Limb (tissue), 2 donors: ENCODE measurements at regions not wholly inside any gene's neighbourhood (a gene's known extent, or its start where the extent isn't known, plus 50 kb on each side); places are given as distances from the start of the nearest gene placed in this dataset.
"Not testable (repeated sequence)": the region's sequence is repeated elsewhere in the genome, so short reads cannot be mapped to it uniquely, and the experiment has no call there.

Experiments used
- DNase-seq, 2 donors: peaks; one replicate each; pipeline ENCODE4 v3.0.0-alpha.2; 2016; ENCODE audit errors: extremely low spot score in 2 of 2

DNA sequence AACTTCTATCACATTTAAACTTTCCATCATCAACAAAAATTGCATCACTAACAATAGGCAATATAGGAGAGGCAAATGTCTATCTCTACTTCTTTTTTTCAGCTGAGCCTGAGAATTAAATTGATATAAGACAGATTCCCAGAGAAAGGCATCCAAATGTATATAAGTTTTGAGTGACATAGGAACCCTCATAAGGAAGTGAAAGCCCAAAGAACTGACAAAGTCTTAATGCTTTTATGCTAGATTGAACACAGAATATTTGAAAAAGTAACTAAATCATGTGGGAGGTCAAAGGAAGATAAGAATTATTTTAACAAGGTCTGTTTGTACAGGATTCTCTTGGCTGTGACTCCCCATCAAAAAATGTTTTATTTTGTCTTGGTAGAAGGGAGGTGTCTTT is 714.9 kb downstream of the GRXCR1 start:
- DNase-seq, result no peak

DNA sequence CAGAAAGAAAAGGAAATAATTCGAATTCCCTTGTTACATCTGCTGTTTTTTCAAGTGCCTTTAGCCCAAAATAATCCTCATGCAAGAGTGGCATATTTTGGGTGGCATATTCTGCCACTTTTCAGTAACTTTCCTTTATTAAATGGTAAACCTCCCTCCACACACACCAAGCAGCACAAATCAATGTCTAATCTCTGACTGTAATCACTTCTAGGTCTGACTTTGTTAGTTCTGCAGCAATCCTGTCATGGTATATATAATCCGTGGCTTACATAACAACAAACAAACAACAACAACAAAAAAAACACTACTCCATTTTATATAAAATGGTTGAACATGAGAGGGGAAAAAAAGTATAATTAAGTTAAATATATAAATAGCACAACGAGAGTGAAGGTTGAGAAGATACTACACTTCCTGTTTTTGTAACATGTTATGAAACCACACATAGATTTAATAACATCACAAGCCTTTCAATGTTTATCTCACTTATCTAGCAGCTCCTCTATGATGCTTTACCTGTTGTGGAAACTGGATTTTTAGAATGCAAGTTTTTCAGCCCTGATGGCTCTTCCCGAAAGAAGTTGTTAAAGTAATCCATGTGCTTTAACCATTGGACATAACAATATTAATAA is 715.4 kb downstream of the GRXCR1 start:
- no peak for DNase-seq

DNA sequence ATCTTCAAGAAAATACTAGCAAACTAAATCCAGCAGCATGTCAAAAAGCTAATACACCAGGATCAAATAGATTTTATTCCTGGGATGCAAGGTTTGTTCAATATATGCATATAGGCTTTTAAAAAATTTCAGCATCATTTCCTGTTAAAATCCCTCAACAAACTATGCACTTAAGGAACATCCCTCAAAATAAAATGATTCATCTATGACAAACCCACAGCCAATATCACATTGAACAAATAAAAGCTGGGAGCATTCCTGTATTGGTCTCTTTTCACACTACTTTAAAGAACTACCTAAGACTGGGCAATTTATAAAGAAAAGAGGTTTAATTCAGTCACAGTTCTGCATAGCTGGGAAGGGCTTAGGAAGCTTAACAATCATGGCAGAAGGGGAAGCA is 726.7 kb downstream of the GRXCR1 start:
- no peak for DNase-seq

DNA sequence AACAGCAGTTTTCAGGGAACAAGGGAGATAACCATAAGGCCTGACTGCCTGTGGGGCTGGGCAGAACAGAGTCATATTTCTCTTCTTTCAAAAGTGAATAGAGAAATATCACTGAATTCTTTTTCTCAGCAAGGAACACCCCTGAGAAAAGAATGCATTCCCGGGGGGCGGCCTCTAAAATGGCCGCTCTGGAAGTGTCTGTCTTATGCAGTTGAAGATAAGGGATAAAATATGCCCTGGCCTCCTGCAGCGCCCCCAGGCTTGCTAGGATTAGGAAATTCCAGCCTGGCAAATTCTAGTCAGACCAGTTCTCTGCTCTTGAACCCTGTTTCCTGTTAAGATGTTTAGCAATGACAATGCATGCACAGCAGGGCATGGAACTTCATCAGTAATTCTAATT is 745.4 kb downstream of the GRXCR1 start:
- not testable (repeated sequence) for DNase-seq

DNA sequence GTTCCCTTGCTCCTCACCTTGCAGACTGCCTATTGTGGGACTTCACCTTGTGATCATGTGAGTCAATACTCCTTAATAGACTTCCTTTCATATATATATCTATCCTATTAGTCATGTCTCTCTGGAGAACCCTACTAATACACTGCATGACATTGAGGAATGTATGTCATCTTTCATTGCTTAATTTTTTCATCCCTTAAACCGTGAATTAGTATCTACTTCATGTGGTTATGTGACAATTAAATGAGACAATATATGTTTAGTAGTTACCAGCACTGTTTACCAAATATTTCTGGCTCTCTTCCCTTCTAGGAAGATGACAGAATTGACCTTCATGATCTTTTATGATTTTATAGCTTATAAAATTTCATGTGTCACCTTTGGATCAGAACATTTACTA is 759.5 kb downstream of the GRXCR1 start:
- DNase-seq, result no peak

DNA sequence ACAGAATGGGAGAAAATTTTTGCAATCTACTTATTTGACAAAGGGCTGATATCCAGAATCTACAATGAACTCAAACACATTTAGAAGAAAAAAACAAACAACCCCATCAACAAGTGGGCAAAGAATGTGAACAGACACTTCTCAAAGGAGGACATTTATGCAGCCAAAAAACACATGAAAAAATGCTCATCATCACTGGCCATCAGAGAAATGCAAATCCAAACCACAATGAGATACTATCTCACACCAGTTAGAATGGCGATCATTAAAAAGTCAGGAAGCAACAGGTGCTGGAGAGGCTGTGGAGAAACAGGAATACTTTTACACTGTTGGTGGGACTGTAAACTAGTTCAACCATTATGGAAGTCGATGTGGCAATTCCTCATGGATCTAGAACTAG is 767.0 kb downstream of the GRXCR1 start:
- DNase-seq, result not testable (repeated sequence)

DNA sequence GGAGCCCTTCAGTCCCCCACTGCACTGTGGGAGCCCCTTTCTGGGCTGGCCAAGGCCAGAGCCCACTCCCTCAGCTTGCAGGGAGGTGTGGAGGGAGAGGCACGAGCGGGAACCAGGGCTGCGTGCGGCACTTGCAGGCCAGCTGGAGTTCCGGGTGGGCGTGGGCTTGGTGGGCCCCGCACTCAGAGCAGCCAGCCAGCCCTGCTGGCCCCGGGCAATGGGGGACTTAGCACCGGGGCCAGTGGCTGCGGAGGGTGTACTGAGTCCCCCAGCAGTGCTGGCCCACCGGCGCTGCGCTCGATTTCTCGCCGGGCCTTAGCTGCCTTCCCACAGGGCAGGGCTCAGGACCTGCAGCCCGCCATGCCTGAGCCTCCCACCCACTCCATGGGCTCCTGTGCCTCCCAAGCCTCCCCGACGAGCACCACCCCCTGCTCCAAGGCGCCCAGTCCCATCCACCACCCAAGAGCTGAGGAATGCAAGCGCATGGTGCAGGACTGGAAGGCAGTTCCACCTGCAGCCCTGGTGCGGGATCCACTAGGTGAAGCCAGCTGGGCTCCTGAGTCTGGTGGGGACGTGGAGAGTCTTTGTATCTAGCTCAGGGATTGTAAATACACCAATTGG is 776.2 kb downstream of the KCTD8 start:
- DNase-seq, result not testable (repeated sequence)

DNA sequence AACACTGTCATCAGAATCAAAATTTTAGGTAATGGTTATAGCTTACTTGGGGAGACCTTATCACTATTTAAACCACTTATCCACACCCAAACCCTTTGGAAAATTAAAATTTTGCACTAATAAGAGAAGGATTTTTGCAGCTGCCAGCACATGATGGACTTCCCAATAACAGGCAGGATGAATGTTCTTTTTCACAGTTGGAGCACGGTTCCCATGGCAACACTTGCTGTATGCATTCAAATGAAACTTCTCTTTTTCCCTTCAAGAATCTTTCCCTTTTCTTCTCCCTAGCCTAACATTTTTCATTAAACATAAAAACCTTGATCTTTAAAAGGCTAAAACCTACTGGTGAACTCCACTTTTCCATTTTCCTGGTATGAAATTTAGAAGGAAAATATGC is 768.2 kb downstream of the KCTD8 start:
- no peak for DNase-seq

DNA sequence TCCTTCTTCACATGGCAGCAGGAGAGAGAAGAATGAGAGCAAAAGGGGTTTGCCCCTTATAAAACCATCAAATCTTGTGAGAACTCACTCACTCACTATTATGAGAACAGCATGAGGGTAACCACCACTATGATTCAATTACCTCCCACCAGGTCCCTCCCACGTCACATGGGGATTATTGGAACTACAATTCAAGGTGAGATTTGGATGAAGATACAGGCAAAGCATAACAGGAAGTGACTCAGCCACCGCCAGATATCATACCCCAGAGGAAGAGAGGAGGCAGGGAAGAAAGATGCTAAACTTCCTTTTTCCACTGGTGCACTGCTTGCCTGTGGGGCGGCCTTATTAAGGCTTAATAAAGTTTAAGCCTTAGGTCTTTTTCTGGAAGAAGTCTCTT is 766.1 kb downstream of the KCTD8 start:
- DNase-seq, result no peak

DNA sequence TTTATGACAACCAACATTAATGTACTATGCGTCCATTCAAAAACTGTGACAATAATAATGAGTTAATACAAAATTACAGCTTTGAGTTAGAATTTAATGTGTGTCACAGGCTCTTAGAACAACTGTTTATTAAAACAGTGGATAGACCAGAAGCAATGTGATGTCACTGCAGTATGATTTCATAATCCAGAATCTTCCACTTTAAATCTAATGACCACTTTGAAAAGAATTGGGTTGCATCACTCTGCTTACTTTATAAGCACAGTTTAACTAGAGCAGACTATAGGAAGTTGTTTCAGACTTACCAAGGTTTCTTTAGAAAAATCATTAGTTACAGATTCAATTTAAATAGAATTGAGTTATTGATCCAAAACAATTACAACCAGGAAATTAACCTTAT is 758.5 kb downstream of the KCTD8 start:
- no peak for DNase-seq

DNA sequence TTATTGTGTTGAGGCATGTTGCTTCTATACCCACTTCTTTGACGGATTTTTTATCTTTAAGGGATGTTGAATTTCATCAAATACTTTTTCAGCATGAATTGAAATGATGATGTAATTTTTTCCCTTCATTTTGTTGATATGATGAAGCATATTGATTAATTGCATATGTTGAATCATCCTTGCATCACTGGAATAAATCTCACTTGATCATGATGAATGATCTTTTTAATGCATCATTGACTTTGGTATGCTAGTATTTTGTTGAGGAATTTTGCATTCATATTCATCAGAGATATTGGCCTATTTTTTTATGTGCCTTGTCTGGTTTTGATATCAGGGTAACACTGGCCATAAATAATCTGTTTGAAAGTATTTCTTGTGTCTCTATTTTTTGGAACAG is 754.7 kb downstream of the KCTD8 start:
- DNase-seq, result no peak

DNA sequence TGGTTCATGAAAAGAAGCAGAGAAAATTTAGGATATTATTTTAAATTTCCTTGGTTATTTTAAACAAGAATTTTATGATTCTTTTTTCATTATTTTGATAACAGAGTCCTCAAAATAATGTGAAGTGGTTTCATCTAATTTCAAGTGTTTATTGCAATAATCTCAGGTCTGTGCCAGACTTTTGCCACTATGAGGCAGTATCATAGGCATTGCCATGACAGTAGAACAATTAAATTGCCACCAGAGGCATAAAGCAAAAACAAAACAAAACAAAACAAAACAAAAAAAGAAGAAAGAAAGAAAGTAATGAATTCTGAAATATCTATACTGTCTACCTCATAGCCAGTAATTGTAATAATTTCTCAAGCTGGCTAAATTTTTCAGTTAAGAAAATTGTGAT is 739.2 kb downstream of the KCTD8 start:
- no peak for DNase-seq

DNA sequence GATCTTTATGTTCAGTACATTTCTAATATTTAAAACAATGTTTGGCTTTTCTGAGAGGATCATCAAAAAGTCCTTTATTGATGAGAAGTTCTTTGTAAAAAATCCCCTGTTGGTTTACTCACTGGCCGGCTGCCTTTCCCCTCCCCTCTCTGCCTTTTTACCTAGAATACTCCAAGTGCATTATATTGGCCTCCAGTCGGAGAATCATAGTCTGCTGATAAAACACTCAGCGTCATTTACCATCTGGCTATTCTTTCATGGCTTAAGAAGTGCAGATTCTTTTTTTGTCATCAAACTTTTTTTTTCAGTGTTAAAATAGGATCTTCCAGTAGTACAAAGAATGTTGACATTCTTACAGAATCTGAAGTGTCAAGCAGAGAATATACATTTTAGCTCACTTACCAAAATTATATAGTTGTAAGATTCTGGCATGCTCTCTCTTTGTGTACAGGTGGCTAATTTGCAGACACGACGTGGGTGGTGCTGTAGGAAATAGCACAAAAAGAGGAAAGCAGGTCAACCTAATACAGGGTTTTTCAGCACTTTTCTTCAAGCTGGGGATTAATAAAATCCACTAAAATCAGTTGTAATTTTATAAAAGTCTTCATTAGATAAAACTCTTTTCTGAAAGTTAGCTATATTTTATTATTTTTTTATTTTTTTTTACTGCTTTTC is 731.8 kb downstream of the KCTD8 start:
- DNase-seq, result no peak

DNA sequence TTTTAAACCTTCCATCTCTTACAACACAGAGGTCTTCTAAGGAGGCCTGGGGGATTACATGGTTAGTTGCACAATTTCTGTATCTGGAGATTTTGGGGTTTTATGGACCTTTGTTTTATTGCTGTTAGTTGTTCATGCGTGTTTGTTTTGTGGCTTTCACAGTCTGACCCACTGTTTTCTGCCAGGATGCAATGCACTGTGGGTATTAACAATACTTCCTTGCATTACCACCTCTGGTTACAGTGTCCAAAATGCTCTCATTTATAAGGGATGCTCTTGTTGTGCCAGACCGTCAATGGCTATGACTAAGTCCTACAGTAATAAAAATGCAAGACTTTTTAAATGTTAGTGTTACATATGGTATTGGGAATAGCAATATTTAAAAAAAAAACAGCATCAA is 730.2 kb downstream of the KCTD8 start:
- DNase-seq, result no peak

DNA sequence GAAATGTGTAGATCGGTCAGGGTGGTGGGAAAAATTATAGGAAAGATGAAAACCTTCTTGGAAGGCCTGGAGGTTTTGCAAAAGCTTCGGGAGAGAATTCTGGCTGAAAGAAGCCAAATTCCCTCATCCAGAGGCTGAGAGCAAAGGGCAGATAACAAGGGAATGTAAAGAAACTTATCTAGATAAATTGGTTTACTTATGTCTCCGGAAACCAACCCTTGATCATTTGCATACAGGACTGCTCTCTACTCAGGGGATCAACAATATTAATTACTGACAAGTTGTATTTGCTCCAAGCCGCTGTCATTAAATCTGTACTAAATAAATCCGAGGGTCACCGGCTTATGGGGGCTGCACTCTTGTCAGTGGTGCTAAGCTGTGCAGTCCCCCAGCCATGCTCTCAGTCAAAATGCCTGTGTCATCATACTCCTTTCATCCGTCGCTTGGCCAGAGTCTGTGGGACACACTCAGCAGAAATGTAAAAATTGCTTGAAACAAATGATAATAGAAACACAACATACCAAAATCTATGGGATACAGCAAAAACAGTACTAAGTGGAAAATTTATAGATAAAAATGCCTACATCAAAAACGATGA is 715.7 kb downstream of the KCTD8 start:
- no peak for DNase-seq

DNA sequence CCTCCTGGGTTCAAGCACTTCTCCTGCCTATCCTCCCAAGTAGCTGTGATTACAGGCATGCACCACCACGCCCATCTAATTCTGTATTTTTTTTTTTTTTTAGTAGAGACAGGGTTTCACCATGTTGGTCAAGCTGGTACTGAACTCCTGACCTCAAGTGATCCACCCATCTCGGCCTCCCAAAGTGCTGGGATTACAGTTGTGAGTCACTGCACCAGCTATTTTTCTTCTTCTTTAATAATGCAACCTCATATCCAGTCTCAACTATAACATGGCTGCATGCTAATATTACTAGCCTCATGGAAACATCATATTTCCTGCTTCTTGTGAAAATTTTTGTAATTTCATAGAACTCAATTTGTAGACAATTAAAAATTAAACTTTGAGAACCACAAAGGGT is 706.5 kb downstream of the KCTD8 start:
- DNase-seq, result no peak

DNA sequence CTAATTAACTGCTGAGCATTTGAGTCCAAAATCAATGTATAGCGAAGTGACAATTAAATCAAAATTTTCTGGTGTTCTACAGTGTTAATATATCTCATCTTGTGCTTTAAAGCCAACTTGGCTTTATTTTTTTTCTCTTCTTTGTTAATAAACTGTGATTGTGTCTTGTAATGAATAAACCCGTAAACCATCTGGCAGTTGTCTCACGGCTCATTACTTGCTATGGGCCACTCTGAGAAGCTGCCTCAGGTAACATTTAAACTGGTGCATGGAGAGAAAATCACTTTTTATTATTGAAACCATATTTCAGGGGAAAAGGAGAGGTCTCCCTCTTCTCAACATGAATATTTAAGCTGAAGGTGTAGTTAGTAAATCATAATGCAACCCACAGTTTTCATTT is 694.0 kb downstream of the KCTD8 start:
- no peak for DNase-seq

DNA sequence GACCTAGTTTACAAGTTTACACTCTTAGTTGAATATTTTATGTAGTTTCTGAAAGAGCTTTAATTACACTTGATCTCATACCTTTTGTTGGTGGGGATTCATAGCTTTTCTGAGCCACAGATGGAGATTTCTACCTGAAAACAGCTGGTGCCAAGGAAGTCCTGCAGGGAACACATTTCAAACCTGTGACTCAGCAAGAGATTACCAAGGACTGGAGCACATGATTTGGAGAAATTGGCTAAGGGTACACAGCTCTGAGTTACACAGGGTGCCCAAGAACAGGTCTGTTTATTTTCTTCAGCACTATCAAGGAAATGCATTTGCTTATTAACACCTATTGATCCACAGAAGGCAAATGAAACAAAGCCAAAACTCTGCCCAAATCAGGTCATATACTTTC is 691.5 kb downstream of the KCTD8 start:
- DNase-seq, result no peak

DNA sequence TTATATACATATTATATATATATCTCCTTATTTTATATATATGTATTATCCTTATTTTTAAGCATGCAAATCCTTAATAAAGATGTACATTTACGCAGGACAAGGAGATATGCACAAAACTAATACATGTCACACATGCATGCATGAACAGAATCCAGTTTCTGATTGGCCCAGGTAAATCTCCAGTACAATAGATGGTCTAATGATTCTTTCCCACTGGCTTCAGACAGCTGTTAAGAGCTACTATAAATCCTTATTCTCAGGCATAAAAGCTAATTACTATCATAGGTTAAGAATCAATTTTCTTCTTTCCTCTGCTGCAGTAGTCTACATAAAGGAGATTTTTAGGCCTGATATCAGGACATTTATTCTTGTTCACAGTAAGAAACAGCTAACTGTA is 689.8 kb downstream of the KCTD8 start:
- no peak for DNase-seq

DNA sequence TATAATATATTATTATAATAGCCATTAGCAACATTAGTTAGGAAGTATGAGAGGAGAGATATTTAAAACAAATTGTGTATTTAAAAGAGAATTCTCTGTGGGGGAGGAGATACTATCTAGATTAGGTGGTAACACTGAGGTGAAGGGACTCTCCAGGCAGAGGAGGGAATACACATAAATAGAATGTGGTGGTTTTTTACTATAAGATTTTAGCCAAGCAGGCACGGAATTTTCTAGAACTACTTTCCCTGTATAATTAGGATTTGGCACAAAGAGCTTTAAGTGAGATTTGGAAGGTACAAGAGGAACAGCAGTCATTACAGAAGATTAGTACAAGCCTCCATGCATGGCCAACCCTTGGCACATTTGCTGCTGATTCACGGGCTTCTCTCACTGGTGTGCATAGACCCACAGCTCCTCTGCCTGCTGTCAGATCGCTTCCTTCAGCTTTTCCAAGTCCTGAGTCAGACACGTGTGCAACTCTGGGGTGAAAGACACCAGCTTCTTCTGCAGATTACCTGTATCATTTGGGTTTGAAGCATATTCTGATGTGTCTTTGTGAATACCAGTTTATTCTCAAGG is 685.5 kb downstream of the KCTD8 start:
- DNase-seq, result no peak

DNA sequence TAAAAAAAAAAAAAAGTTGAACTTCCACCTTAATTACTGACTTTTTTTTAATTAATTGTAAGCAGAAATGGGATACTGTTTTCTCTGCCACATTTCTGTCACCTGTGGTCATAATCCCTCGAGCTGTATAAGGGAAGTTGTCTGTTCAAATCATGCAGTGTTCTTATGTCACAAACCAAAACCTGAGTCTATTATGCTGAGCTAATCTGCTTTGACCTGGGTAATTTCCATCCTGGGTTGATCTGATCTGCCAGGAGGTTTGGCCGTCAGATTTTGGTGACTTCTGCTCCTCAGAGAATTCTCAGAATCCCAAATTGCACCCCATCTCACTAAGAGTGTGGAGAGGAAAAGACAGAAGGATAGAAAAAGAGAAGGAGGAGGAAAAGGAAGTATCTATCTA is 683.1 kb downstream of the KCTD8 start:
- no peak for DNase-seq

DNA sequence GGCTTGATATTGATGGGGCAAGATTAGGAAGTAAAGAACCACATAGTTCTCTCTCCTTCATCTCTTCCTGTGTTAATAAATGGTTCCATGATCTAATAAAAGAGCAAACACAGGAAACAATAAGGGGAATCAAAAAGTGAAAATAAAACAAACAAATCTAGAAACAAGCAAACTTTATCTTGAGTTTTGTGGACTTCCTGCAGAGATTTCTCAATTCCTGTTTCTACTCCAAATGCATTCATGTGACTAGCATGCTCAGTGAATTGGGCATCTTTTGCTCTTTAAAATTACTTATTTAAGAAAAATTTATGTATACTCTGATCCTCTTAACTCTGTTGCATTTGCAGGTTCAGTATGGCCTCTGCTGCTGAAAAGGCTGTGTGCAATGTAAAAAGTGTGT is 682.0 kb downstream of the KCTD8 start:
- no peak for DNase-seq
